ENCODE measurements at regions not wholly inside any gene's neighbourhood (a gene's known extent, or its start where the extent isn't known, plus 50 kb on each side); places are given as distances from the start of the nearest gene placed in this dataset.
A peak's percentile ranks its signal among the peaks of the same experiment; 100 is the strongest.

DNA sequence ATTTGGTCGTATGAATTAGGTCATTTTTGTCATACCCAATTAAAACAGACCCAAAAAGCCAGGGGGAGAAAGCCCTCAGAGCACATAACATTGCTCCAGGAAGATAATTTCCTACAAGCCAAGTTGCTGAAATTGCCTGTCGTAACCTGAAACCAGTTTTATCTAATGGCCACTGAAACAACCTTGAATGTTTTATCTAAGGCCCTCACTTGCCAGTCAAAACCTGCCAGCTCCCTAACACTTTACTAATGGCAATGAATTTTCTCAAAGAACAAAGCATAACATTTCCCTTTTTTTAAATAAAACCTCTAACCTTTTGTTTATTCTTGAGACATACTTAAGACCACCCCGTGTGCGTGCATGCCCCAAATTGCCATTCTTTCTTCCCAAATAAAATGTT, 496.2 kb upstream of the KLHL1 start:
- Histone ChIP-seq H3K9ac (ENCODE audit: insufficient read length, low read depth) (no peak overlapping the region), H3K4me1 (ENCODE audit: insufficient read depth, insufficient read length) (no peaks in the 10 kb centered on the region), H3K9me3 (ENCODE audit: insufficient read depth, low read length) (no peaks in the 10 kb centered on the region), H3K4me3 (ENCODE audit: insufficient read length, low read depth) (no peak overlapping the region), H3K36me3 (ENCODE audit: insufficient read depth, insufficient read length, low read length) (no peaks in the 10 kb centered on the region), H3K27me3 (ENCODE audit: insufficient read depth, insufficient read length) (no peaks in the 10 kb centered on the region)
- TF ChIP-seq SUZ12 (IDR thresholded peaks at IDR 0.05; ENCODE audit: extremely low read depth, insufficient read depth, insufficient read length) (no peak), YY1 (IDR thresholded peaks at IDR 0.05; ENCODE audit: insufficient read depth, insufficient read length) (no peak), ZNF274 (IDR thresholded peaks at IDR 0.05; ENCODE audit: low read depth, low read length) (no peak)
- no peak for DNase-seq (ENCODE audit: low read depth, low spot score)

DNA sequence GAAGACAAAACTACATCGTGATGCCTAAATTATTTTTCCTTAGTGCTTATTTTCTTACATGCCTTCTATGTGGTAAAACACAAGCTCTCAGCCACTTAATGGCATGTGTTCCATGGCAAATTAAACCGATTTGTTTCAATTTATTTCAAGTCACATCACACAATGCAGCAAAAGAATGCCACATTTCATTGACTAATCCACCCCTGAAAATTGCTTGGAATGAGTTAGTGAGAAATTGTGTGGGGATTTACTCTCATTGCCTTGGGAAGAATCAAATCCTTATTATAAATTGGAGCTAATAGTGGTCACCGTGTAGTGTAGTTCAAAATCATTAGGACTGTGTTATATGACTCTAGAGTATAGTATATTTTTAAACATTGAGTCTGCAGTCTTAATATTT, 485.5 kb upstream of the KLHL1 start:
- Histone ChIP-seq H3K27me3 (ENCODE audit: insufficient read depth, insufficient read length) (no peaks in the 10 kb centered on the region), H3K36me3 (ENCODE audit: insufficient read depth, insufficient read length, low read length) (no peaks in the 10 kb centered on the region), H3K9ac (ENCODE audit: insufficient read length, low read depth) (no peak overlapping the region), H3K4me1 (ENCODE audit: insufficient read depth, insufficient read length) (no peaks in the 10 kb centered on the region), H3K9me3 (ENCODE audit: insufficient read depth, low read length) (no peaks in the 10 kb centered on the region), H3K4me3 (ENCODE audit: insufficient read length, low read depth) (no peak overlapping the region)
- no peak for DNase-seq (ENCODE audit: low read depth, low spot score)
- no peak for TF ChIP-seq SUZ12 (IDR thresholded peaks at IDR 0.05; ENCODE audit: extremely low read depth, insufficient read depth, insufficient read length)
- TF ChIP-seq YY1 (IDR thresholded peaks at IDR 0.05; ENCODE audit: insufficient read depth, insufficient read length), result no peak
- TF ChIP-seq ZNF274 (IDR thresholded peaks at IDR 0.05; ENCODE audit: low read depth, low read length), result no peak

DNA sequence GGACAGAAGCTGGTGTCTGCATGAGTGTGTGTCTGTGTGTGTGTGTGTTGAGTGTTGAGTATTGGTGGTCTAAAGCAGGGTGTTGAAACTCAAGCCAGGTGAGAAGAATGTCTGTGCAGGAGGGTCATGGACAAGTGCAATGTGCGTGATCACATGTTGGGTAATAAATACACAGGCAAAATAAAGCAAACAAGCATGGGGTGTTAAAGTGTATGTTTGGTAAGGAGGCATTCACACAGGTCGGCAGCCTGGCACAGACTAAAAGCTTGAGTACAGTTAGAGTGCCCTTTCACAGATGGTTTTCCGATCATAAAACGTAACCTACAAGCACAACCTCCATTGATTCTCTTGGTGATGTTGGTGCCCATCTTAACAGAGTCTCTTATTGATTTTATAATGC, 476.9 kb upstream of the KLHL1 start:
- DNase-seq (ENCODE audit: low read depth, low spot score), result no peak
- TF ChIP-seq ZNF274 (IDR thresholded peaks at IDR 0.05; ENCODE audit: low read depth, low read length) (no peak), SUZ12 (IDR thresholded peaks at IDR 0.05; ENCODE audit: extremely low read depth, insufficient read depth, insufficient read length) (no peak), YY1 (IDR thresholded peaks at IDR 0.05; ENCODE audit: insufficient read depth, insufficient read length) (no peak)
- Histone ChIP-seq H3K4me3 (ENCODE audit: insufficient read length, low read depth) (no peak overlapping the region), H3K4me1 (ENCODE audit: insufficient read depth, insufficient read length) (no peaks in the 10 kb centered on the region), H3K9ac (ENCODE audit: insufficient read length, low read depth) (no peak overlapping the region), H3K9me3 (ENCODE audit: insufficient read depth, low read length) (no peaks in the 10 kb centered on the region), H3K27me3 (ENCODE audit: insufficient read depth, insufficient read length) (no peaks in the 10 kb centered on the region), H3K36me3 (ENCODE audit: insufficient read depth, insufficient read length, low read length) (no peaks in the 10 kb centered on the region)

DNA sequence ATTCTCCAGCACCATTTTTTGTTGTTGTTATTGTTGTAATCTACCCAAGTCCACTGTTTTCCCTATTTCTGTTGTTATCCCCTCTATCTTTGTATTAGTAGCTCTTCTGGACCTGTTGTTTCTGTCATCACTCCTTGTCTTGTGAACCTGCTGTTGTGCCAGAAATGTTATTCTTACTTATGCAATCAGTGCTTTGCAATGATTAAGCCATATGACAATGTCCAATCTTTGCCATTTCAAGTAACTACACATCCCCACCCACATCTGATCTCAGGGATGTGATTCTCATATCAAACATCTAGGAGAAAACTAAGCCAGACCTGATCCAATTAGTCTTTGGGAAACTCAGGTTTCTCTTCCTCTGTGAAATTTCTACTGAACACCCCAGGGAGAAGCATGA, 472.6 kb upstream of the KLHL1 start:
- Histone ChIP-seq H3K27me3 (ENCODE audit: insufficient read depth, insufficient read length) (no peaks in the 10 kb centered on the region), H3K9ac (ENCODE audit: insufficient read length, low read depth) (no peak overlapping the region), H3K36me3 (ENCODE audit: insufficient read depth, insufficient read length, low read length) (no peaks in the 10 kb centered on the region), H3K4me3 (ENCODE audit: insufficient read length, low read depth) (no peak overlapping the region), H3K9me3 (ENCODE audit: insufficient read depth, low read length) (no peaks in the 10 kb centered on the region), H3K4me1 (ENCODE audit: insufficient read depth, insufficient read length) (no peaks in the 10 kb centered on the region)
- DNase-seq (ENCODE audit: low read depth, low spot score), result no peak
- TF ChIP-seq SUZ12 (IDR thresholded peaks at IDR 0.05; ENCODE audit: extremely low read depth, insufficient read depth, insufficient read length) (no peak), YY1 (IDR thresholded peaks at IDR 0.05; ENCODE audit: insufficient read depth, insufficient read length) (no peak), ZNF274 (IDR thresholded peaks at IDR 0.05; ENCODE audit: low read depth, low read length) (no peak)

DNA sequence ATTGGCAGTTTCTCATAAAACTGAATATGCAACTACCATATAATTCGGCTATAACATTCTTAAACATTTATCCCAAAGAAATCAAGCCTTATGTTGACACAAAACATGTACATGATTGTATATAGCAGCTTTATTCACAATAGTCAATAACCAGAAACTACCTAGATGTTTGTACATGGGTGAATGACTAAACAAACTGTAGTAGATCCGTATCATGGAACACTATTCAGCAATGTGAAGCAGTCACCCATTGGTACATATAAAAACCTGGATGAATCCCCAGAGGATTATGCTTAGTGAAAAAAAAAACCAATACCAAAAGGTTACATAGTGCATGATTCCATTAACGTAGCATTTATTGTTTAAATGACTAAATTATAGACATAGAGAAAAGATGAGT, 471.7 kb upstream of the KLHL1 start:
- Histone ChIP-seq H3K9ac (ENCODE audit: insufficient read length, low read depth) (no peak overlapping the region), H3K4me1 (ENCODE audit: insufficient read depth, insufficient read length) (no peaks in the 10 kb centered on the region), H3K36me3 (ENCODE audit: insufficient read depth, insufficient read length, low read length) (no peaks in the 10 kb centered on the region), H3K4me3 (ENCODE audit: insufficient read length, low read depth) (no peak overlapping the region), H3K27me3 (ENCODE audit: insufficient read depth, insufficient read length) (no peaks in the 10 kb centered on the region), H3K9me3 (ENCODE audit: insufficient read depth, low read length) (no peaks in the 10 kb centered on the region)
- DNase-seq (ENCODE audit: low read depth, low spot score), result no peak
- no peak for TF ChIP-seq YY1 (IDR thresholded peaks at IDR 0.05; ENCODE audit: insufficient read depth, insufficient read length)
- TF ChIP-seq ZNF274 (IDR thresholded peaks at IDR 0.05; ENCODE audit: low read depth, low read length), result no peak
- TF ChIP-seq SUZ12 (IDR thresholded peaks at IDR 0.05; ENCODE audit: extremely low read depth, insufficient read depth, insufficient read length), result no peak

DNA sequence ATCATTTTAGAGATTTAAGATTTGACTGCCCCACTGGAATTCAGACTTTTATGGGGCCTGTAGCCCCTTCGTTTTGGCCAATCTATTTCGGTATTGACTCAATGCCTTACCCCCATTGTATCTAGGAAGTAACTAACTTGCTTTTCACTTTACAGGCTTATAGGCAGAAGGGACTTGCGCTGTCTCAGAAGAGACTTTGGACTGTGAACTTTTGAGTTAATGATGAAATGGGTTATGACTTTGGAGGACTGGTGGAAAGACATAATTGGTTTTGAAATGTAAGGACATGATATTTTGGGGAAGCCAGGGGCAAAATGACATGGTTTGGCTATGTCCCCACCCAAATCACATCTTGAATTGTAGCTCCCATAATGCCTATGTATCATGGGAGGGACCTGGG, 463.0 kb upstream of the KLHL1 start:
- no peaks in the 10 kb centered on the region for H3K27me3 ChIP-seq (ENCODE audit: insufficient read depth, insufficient read length)
- H3K4me3 ChIP-seq (ENCODE audit: insufficient read length, low read depth), result no peak overlapping the region
- no peaks in the 10 kb centered on the region for H3K9me3 ChIP-seq (ENCODE audit: insufficient read depth, low read length)
- TF ChIP-seq SUZ12 (IDR thresholded peaks at IDR 0.05; ENCODE audit: extremely low read depth, insufficient read depth, insufficient read length) (no peak), ZNF274 (IDR thresholded peaks at IDR 0.05; ENCODE audit: low read depth, low read length) (no peak), YY1 (IDR thresholded peaks at IDR 0.05; ENCODE audit: insufficient read depth, insufficient read length) (no peak)
- H3K36me3 ChIP-seq (ENCODE audit: insufficient read depth, insufficient read length, low read length), result no peaks in the 10 kb centered on the region
- no peak for DNase-seq (ENCODE audit: low read depth, low spot score)
- H3K4me1 ChIP-seq (ENCODE audit: insufficient read depth, insufficient read length), result no peaks in the 10 kb centered on the region
- H3K9ac ChIP-seq (ENCODE audit: insufficient read length, low read depth), result no peak overlapping the region

DNA sequence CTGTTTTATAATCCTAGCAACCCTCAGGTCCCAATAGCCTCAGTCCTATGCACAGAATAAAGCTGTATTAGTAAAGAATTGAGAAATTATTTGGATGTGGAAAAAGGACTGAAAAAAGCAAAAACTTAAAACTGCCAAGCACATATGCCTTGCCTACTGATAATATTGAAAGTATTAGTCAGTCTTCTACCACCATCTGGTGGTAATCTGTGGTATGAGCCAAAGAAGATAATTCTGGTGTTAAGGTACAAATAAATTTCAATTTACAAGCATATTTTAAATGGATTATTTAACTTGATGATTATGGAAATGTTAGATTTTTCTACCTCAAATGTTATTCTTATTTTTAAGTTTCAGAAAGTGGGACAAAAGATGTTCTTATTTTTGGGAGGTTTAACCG, 460.3 kb upstream of the KLHL1 start:
- TF ChIP-seq ZNF274 (IDR thresholded peaks at IDR 0.05; ENCODE audit: low read depth, low read length) (no peak), SUZ12 (IDR thresholded peaks at IDR 0.05; ENCODE audit: extremely low read depth, insufficient read depth, insufficient read length) (no peak), YY1 (IDR thresholded peaks at IDR 0.05; ENCODE audit: insufficient read depth, insufficient read length) (no peak)
- H3K36me3 ChIP-seq (ENCODE audit: insufficient read depth, insufficient read length, low read length), result no peaks in the 10 kb centered on the region
- H3K4me3 ChIP-seq (ENCODE audit: insufficient read length, low read depth), result no peak overlapping the region
- H3K9me3 ChIP-seq (ENCODE audit: insufficient read depth, low read length), result no peaks in the 10 kb centered on the region
- H3K9ac ChIP-seq (ENCODE audit: insufficient read length, low read depth), result no peak overlapping the region
- DNase-seq (ENCODE audit: low read depth, low spot score), result peak; percentile 5
- no peaks in the 10 kb centered on the region for H3K4me1 ChIP-seq (ENCODE audit: insufficient read depth, insufficient read length)
- H3K27me3 ChIP-seq (ENCODE audit: insufficient read depth, insufficient read length), result no peaks in the 10 kb centered on the region

DNA sequence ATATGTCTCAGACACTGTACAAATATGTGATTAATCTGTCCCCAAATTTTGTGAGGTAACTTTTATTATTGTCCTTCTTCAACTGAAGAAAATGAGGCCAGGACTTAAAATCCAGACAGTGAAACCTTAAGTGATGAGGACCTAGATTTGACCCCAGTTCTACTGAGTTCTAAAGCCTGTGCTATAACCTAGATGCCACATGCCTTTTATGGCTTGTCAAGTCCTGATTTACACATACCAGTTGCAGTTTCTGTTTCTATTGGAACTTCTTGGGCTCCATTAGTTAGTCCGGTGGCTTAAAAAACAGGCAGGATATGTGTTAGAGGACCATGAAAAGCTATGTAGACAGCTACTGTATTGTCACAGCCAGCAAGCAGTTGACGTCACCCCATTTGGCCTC, 436.5 kb upstream of the KLHL1 start:
- Histone ChIP-seq H3K4me3 (ENCODE audit: insufficient read length, low read depth) (no peak overlapping the region), H3K9me3 (ENCODE audit: insufficient read depth, low read length) (no peaks in the 10 kb centered on the region), H3K27me3 (ENCODE audit: insufficient read depth, insufficient read length) (no peaks in the 10 kb centered on the region), H3K9ac (ENCODE audit: insufficient read length, low read depth) (no peak overlapping the region), H3K4me1 (ENCODE audit: insufficient read depth, insufficient read length) (no peaks in the 10 kb centered on the region), H3K36me3 (ENCODE audit: insufficient read depth, insufficient read length, low read length) (no peaks in the 10 kb centered on the region)
- DNase-seq (ENCODE audit: low read depth, low spot score), result no peak
- no peak for TF ChIP-seq SUZ12 (IDR thresholded peaks at IDR 0.05; ENCODE audit: extremely low read depth, insufficient read depth, insufficient read length)
- no peak for TF ChIP-seq YY1 (IDR thresholded peaks at IDR 0.05; ENCODE audit: insufficient read depth, insufficient read length)
- no peak for TF ChIP-seq ZNF274 (IDR thresholded peaks at IDR 0.05; ENCODE audit: low read depth, low read length)
